ENCODE measurements at regions not wholly inside any gene's neighbourhood (a gene's known extent, or its start where the extent isn't known, plus 50 kb on each side); places are given as distances from the start of the nearest gene placed in this dataset.

DNA sequence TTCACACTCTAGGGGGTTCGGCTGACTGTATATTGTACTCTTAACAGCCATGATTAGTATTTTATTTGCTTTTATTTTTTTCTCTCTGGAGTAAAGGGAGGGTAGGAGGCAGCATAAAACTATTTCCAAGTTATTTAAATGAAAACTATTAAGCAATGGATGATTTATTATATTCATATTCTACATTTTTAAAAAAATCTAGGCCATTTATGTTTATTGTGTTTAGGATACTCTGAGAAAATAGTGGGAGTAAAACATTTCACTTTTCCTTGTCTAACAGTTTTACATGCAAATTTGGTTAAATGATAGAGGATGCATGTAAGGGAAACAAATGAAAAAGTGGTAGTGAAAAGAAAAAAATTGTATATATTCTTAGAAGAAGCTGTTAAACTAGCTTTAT is 276.3 kb downstream of the GAS1 start:
- TF ChIP-seq CTCF (conservative IDR thresholded peaks at IDR 0.05; ENCODE audit: low read depth, low read length) (no peak), EZH2phosphoT487 (IDR thresholded peaks at IDR 0.05; ENCODE audit: borderline replicate concordance, low read length) (no peak)

Data from PC-3 (cell line).